Vagina (tissue), 2 donors: ENCODE measurements at regions not wholly inside any gene's neighbourhood (a gene's known extent, or its start where the extent isn't known, plus 50 kb on each side); places are given as distances from the start of the nearest gene placed in this dataset.
A peak's percentile ranks its signal among the peaks of the same experiment; 100 is the strongest.

Experiments used
- DNase-seq, 2 donors: peaks; one replicate each; pipeline ENCODE4 v3.0.0-alpha.2; 2017; ENCODE audit errors: extremely low spot score in 2 of 2
- H3K27ac ChIP-seq: fragments of 200-600 bp; sonication (generic); one replicate; pipeline ENCODE4 v1.5.1; 2019
- H3K27me3 ChIP-seq: fragments of 200-600 bp; sonication (generic); one replicate; pipeline ENCODE4 v1.5.1; 2019
- H3K36me3 ChIP-seq, 2 donors: fragments of 200-600 bp; sonication (generic); one replicate each; pipeline ENCODE4 v1.5.1; 2017 to 2019
- H3K4me1 ChIP-seq: fragments of 200-600 bp; sonication (generic); one replicate; pipeline ENCODE4 v1.5.1; 2019
- H3K4me3 ChIP-seq, 2 donors: fragments of 200-600 bp; sonication (generic); 1 replicate in 1 of 2; 2 replicates in 1 of 2; pipeline ENCODE4 v1.5.1; 2016 to 2019
- H3K9me3 ChIP-seq: fragments of 200-600 bp; sonication (generic); one replicate; pipeline ENCODE4 v1.5.1; 2019
- POLR2A ChIP-seq, 2 donors: fragments of 450-650 bp; IDR thresholded peaks; one replicate each; pipeline ENCODE4 v1.6.1; 2017; ENCODE audit warnings: antibody characterized with exemption in 2 of 2, mild to moderate bottlenecking in 2 of 2, moderate library complexity in 2 of 2
- POLR2AphosphoS5 ChIP-seq, 2 donors: sonication (generic); formaldehyde crosslinking; IDR thresholded peaks; one replicate each; pipeline ENCODE4 v1.9.0; 2017; ENCODE audit warnings: antibody characterized with exemption in 2 of 2, mild to moderate bottlenecking in 2 of 2, low read depth in 1 of 2; ENCODE audit not compliant: insufficient read depth in 1 of 2
- intact Hi-C: fragments of 100-400 bp; cut with DNase I; formaldehyde crosslinking; loops from one replicate; pipeline ENCODE4 v1.15.1; 2023
- TF ChIP-seq, protein P1 (sequence below), 3 experiments: fragments of 450-650 bp in 2 of 3; fragments of 200-600 bp in 1 of 3; sonication (generic) in 1 of 3; IDR thresholded peaks; one replicate each; pipeline ENCODE4 v1.5.1; 2017 to 2019; ENCODE audit warnings: antibody characterized with exemption in 3 of 3, mild to moderate bottlenecking in 2 of 3, moderate library complexity in 2 of 3

- intact Hi-C loops: no loop called here
- no peak for DNase-seq
- no peaks in the 10 kb centered on the region for H3K9me3 ChIP-seq
- H3K27ac ChIP-seq: no peak overlapping the region
- TF ChIP-seq POLR2AphosphoS5 (IDR thresholded peaks at IDR 0.05; ENCODE audit: insufficient read depth in 1 of 2, low read depth in 1 of 2) (no peak), POLR2A (IDR thresholded peaks at IDR 0.05) (no peak)
- TF ChIP-seq, protein P1, sequence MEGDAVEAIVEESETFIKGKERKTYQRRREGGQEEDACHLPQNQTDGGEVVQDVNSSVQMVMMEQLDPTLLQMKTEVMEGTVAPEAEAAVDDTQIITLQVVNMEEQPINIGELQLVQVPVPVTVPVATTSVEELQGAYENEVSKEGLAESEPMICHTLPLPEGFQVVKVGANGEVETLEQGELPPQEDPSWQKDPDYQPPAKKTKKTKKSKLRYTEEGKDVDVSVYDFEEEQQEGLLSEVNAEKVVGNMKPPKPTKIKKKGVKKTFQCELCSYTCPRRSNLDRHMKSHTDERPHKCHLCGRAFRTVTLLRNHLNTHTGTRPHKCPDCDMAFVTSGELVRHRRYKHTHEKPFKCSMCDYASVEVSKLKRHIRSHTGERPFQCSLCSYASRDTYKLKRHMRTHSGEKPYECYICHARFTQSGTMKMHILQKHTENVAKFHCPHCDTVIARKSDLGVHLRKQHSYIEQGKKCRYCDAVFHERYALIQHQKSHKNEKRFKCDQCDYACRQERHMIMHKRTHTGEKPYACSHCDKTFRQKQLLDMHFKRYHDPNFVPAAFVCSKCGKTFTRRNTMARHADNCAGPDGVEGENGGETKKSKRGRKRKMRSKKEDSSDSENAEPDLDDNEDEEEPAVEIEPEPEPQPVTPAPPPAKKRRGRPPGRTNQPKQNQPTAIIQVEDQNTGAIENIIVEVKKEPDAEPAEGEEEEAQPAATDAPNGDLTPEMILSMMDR (IDR thresholded peaks at IDR 0.05): no peak
- H3K4me3 ChIP-seq: no peak overlapping the region
- peaks cover 23% of the 10 kb centered on the region for H3K4me1 ChIP-seq
- H3K27me3 ChIP-seq: no peaks in the 10 kb centered on the region
- H3K36me3 ChIP-seq: no peaks in the 10 kb centered on the region
These were observed 73.5 kb upstream of the XCR1 start for GRCh38 chr3:46100812-46101211.

DNA sequence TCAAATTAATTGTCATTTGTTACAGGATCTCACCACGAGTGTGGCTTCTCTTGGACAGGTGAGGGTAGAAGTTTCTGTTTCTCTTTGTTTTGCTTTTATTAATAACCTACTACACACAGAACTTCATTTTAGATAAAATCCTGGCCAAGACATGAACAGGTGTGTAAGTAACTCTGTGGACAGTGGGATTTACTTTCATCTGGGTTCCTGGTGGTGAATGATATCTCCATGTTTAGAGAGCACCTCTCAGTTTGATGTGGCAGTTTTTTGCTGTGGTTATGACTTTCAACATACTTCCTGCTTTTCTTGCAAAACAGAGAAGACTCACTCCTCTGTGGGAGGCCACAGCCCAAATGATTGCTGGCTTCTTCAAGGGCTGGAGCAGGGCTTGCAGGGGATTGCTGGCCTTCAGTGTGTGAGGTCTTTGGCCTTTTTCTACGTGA lies 71.1 kb upstream of the XCR1 start:
- Histone ChIP-seq H3K27me3 (no peaks in the 10 kb centered on the region), H3K9me3 (no peaks in the 10 kb centered on the region), H3K27ac (peak overlapping the region; percentile 83), H3K4me3 (no peak overlapping the region), H3K36me3 (no peaks in the 10 kb centered on the region), H3K4me1 (peaks cover 23% of the 10 kb centered on the region)
- intact Hi-C loops: no loop called here
- TF ChIP-seq POLR2A (IDR thresholded peaks at IDR 0.05) (no peak), POLR2AphosphoS5 (IDR thresholded peaks at IDR 0.05; ENCODE audit: insufficient read depth in 1 of 2, low read depth in 1 of 2) (peak in 1 of 2 donors; percentile 12)
- TF ChIP-seq, protein P1 (IDR thresholded peaks at IDR 0.05): no peak
- peak in 1 of 2 donors; percentile 94 for DNase-seq

- peak in 1 of 2 donors; percentile 10 for TF ChIP-seq POLR2AphosphoS5 (IDR thresholded peaks at IDR 0.05; ENCODE audit: insufficient read depth in 1 of 2, low read depth in 1 of 2)
- TF ChIP-seq, protein P1 (IDR thresholded peaks at IDR 0.05): no peak
- peak in 1 of 2 donors; percentile 91 for DNase-seq
These were observed 70.5 kb upstream of the XCR1 start for GRCh38 chr3:46097691-46098241.

DNA sequence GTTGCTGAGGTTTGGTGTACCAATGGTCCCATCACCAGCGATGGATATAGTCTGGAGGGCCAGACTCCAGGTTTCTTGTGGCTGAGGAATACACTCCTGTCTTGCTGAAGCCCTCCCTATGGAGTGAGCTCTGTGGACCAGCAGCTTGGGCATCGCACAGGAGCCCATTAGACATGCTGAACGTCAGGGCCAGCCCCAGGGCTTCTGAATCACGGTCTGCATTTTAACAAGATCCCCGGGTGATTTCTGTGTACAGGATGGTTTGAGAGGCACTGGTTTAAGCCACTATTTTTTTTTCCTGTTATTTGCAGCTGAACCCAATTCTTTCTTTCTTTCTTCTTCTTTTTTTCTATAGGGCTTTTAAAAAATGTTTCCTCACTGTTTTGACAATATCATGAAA lies 69.5 kb upstream of the XCR1 start:
- Histone ChIP-seq H3K27ac (peak overlapping the region; percentile 83), H3K9me3 (no peaks in the 10 kb centered on the region), H3K36me3 (no peaks in the 10 kb centered on the region), H3K4me1 (peaks cover 23% of the 10 kb centered on the region), H3K4me3 (no peak overlapping the region), H3K27me3 (no peaks in the 10 kb centered on the region)
- intact Hi-C loops: no loop called here
- no peak for TF ChIP-seq POLR2A (IDR thresholded peaks at IDR 0.05)
- TF ChIP-seq, protein P1 (IDR thresholded peaks at IDR 0.05): no peak
- TF ChIP-seq POLR2AphosphoS5 (IDR thresholded peaks at IDR 0.05; ENCODE audit: insufficient read depth in 1 of 2, low read depth in 1 of 2): no peak
- no peak for DNase-seq

More at GRCh38 chr3:46097691-46098241, 70.5 kb upstream of the XCR1 start:
- Histone ChIP-seq H3K9me3 (no peaks in the 10 kb centered on the region), H3K27me3 (no peaks in the 10 kb centered on the region), H3K4me3 (no peak overlapping the region), H3K4me1 (peaks cover 23% of the 10 kb centered on the region), H3K36me3 (no peaks in the 10 kb centered on the region), H3K27ac (peak overlapping the region; percentile 83)
- intact Hi-C loops: no loop called here

DNA sequence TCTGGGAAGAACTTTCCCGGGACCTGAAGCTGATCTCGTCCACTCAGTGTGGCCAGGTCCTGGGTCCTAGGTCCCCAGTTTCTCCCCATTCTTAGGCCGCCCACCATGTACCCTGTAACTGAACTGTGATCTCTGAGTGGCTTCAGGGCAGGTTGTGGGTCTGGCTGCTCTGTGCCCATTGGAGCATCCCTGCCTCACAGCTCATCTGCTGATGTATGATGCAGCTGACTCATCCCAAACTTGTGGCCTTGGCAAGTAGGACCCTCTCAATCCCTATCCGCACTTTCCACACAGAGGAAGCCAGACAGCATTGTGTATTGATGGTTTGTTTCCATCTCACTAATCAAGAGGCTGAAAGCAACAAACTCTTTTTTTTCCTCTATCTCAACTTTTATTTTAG lies 69.1 kb upstream of the XCR1 start:
- intact Hi-C loops: no loop called here
- TF ChIP-seq, protein P1 (IDR thresholded peaks at IDR 0.05): no peak
- no peak for TF ChIP-seq POLR2A (IDR thresholded peaks at IDR 0.05)
- Histone ChIP-seq H3K4me3 (no peak overlapping the region), H3K9me3 (no peaks in the 10 kb centered on the region), H3K27ac (no peak overlapping the region), H3K27me3 (no peaks in the 10 kb centered on the region), H3K4me1 (peaks cover 23% of the 10 kb centered on the region), H3K36me3 (no peaks in the 10 kb centered on the region)
- DNase-seq: no peak
